ENCODE measurements at regions not wholly inside any gene's neighbourhood (a gene's known extent, or its start where the extent isn't known, plus 50 kb on each side); places are given as distances from the start of the nearest gene placed in this dataset.

- no peak overlapping the region for H3K4me3 ChIP-seq (ENCODE audit: low read depth, low read length)
- DNase-seq (ENCODE audit: low read depth, low spot score): no peak
- no peak for TF ChIP-seq CTCF (IDR thresholded peaks at IDR 0.05; ENCODE audit: low read depth, low read length)
- in situ Hi-C loops (cut with HindIII; ENCODE audit: low sequenced_read_pairs): no loop called here
Measured at GRCh38 chr10:33095867-33096815, 138.1 kb upstream of the ITGB1 start.

GRCh38 chr10:33094263-33095051, 136.4 kb upstream of the ITGB1 start:
- no peak for TF ChIP-seq CTCF (IDR thresholded peaks at IDR 0.05; ENCODE audit: low read depth, low read length)
- H3K4me3 ChIP-seq (ENCODE audit: low read depth, low read length): no peak overlapping the region
- in situ Hi-C loops (cut with HindIII; ENCODE audit: low sequenced_read_pairs): no loop called here
- no peak for DNase-seq (ENCODE audit: low read depth, low spot score)

GRCh38 chr10:33093362-33093761, 135.3 kb upstream of the ITGB1 start:
- no peak for TF ChIP-seq CTCF (IDR thresholded peaks at IDR 0.05; ENCODE audit: low read depth, low read length)
- H3K4me3 ChIP-seq (ENCODE audit: low read depth, low read length): no peak overlapping the region
- in situ Hi-C loops (cut with HindIII; ENCODE audit: low sequenced_read_pairs): no loop called here

GRCh38 chr10:33092596-33092995, 134.6 kb upstream of the ITGB1 start:
- H3K4me3 ChIP-seq (ENCODE audit: low read depth, low read length): no peak overlapping the region
- TF ChIP-seq CTCF (IDR thresholded peaks at IDR 0.05; ENCODE audit: low read depth, low read length): no peak
- no peak for DNase-seq (ENCODE audit: low read depth, low spot score)
- in situ Hi-C loops (cut with HindIII; ENCODE audit: low sequenced_read_pairs): no loop called here

More at GRCh38 chr10:33093362-33093761, 135.3 kb upstream of the ITGB1 start:
- no peak for DNase-seq (ENCODE audit: low read depth, low spot score)

- in situ Hi-C loops (cut with HindIII; ENCODE audit: low sequenced_read_pairs): no loop called here
- DNase-seq (ENCODE audit: low read depth, low spot score): no peak
- TF ChIP-seq CTCF (IDR thresholded peaks at IDR 0.05; ENCODE audit: low read depth, low read length): no peak
- H3K4me3 ChIP-seq (ENCODE audit: low read depth, low read length): no peak overlapping the region
Measured at GRCh38 chr10:33091201-33091600, 133.2 kb upstream of the ITGB1 start.

- DNase-seq (ENCODE audit: low read depth, low spot score): no peak
- H3K4me3 ChIP-seq (ENCODE audit: low read depth, low read length): no peak overlapping the region
- no peak for TF ChIP-seq CTCF (IDR thresholded peaks at IDR 0.05; ENCODE audit: low read depth, low read length)
- in situ Hi-C loops (cut with HindIII; ENCODE audit: low sequenced_read_pairs): no loop called here
Measured at GRCh38 chr10:33088990-33089389, 131.0 kb upstream of the ITGB1 start.

Data from astrocyte of the spinal cord (primary cell).